ENCODE measurements at regions not wholly inside any gene's neighbourhood (a gene's known extent, or its start where the extent isn't known, plus 50 kb on each side); places are given as distances from the start of the nearest gene placed in this dataset.

- no peak for TF ChIP-seq CTCF (IDR thresholded peaks at IDR 0.05)
- TF ChIP-seq POLR2A (IDR thresholded peaks at IDR 0.05) = no peak
- no peak for TF ChIP-seq POLR2AphosphoS5 (IDR thresholded peaks at IDR 0.05)
- TF ChIP-seq EP300 (IDR thresholded peaks at IDR 0.05) = no peak
Observed at GRCh38 chr1:173113015-173113741, 62.4 kb upstream of the TNFSF18 start.
